RWPE1 (cell line): ENCODE measurements at regions not wholly inside any gene's neighbourhood (a gene's known extent, or its start where the extent isn't known, plus 50 kb on each side); places are given as distances from the start of the nearest gene placed in this dataset.
"Not testable (repeated sequence)": the region's sequence is repeated elsewhere in the genome, so short reads cannot be mapped to it uniquely, and the experiment has no call there.

ENCODE experiments used
- CTCF ChIA-PET: fragments of 350-600 bp; sonication (Branson Sonifier 250); formaldehyde crosslinking; extraction: SDS; loops from one replicate; lab custom pipeline; 2021; lab: Yijun Ruan, JAX
- POLR2A ChIA-PET: fragments of 400-600 bp; formaldehyde crosslinking; extraction: SDS; loops from one replicate; lab custom pipeline; 2020; ENCODE audit warnings: antibody characterized with exemption; ENCODE audit not compliant: low non-redundant PET; lab: Yijun Ruan, JAX
- DNase-seq: peaks from one replicate; pipeline ENCODE4 v3.0.0; 2012; ENCODE audit warnings: low spot score
- H3K27ac ChIP-seq: fragments of 450-650 bp; 2 replicates; pipeline ENCODE4 v1.5.1; 2017
- CTCF ChIP-seq: fragments of 450-650 bp; conservative IDR thresholded peaks from 2 replicates; pipeline ENCODE4 v1.5.1; 2017; ENCODE audit warnings: low read depth, mild to moderate bottlenecking

- DNase-seq = no peak
- no peak overlapping the region for H3K27ac ChIP-seq
- TF ChIP-seq CTCF = no peak
- POLR2A ChIA-PET = no interaction called here
- CTCF ChIA-PET = no interaction called here
Measured at GRCh38 chr1:213623064-213623581, 364.6 kb upstream of the PROX1 start.

GRCh38 chr1:213623862-213624261 lies 363.9 kb upstream of the PROX1 start:
- no peak overlapping the region for H3K27ac ChIP-seq
- CTCF ChIA-PET = no interaction called here
- TF ChIP-seq CTCF = no peak
- no peak for DNase-seq
- POLR2A ChIA-PET = no interaction called here

- H3K27ac ChIP-seq, POLR2A ChIA-PET, DNase-seq, CTCF ChIA-PET: not testable (repeated sequence)
Measured at GRCh38 chr1:213636778-213637177, 351.0 kb upstream of the PROX1 start.

GRCh38 chr1:213641312-213641711 lies 346.5 kb upstream of the PROX1 start:
- DNase-seq = no peak
- no peak overlapping the region for H3K27ac ChIP-seq
- POLR2A ChIA-PET = no interaction called here
- CTCF ChIA-PET = no interaction called here
- no peak for TF ChIP-seq CTCF

- TF ChIP-seq CTCF = no peak
- ChIA-PET POLR2A (no interaction called here), CTCF (interaction anchor here (0.7 kb wide), 1 partner anchor 178 kb away, joined by 3 read pairs; no protein-coding TSS in a partner anchor)
- no peak overlapping the region for H3K27ac ChIP-seq
- no peak for DNase-seq
Measured at GRCh38 chr1:213643360-213643759, 344.4 kb upstream of the PROX1 start.

GRCh38 chr1:213647864-213648650 lies 339.7 kb upstream of the PROX1 start:
- ChIA-PET CTCF (no interaction called here), POLR2A (no interaction called here)
- no peak overlapping the region for H3K27ac ChIP-seq
- no peak for DNase-seq
- no peak for TF ChIP-seq CTCF

GRCh38 chr1:213649373-213649772 lies 338.4 kb upstream of the PROX1 start:
- ChIA-PET POLR2A (no interaction called here), CTCF (no interaction called here)
- no peak for DNase-seq
- no peak overlapping the region for H3K27ac ChIP-seq
- TF ChIP-seq CTCF = no peak
